C4-2B (cell line): ENCODE measurements at regions not wholly inside any gene's neighbourhood (a gene's known extent, or its start where the extent isn't known, plus 50 kb on each side); places are given as distances from the start of the nearest gene placed in this dataset.

Experiments
- H3K27ac ChIP-seq: fragments of 450-650 bp; 2 replicates; pipeline ENCODE4 v1.5.1; 2017
- CTCF ChIP-seq: fragments of 450-650 bp; conservative IDR thresholded peaks from 2 replicates; pipeline ENCODE4 v1.5.1; 2017; ENCODE audit warnings: mild to moderate bottlenecking
- ZFX ChIP-seq: fragments of 450-650 bp; IDR thresholded peaks from 2 replicates; pipeline ENCODE4 v1.6.1; 2017

- TF ChIP-seq CTCF (no peak), ZFX (no peak)
Measured at GRCh38 chr2:107585851-107586250, 240.8 kb upstream of the RGPD4 start.

GRCh38 chr2:107588181-107588580 is 238.5 kb upstream of the RGPD4 start:
- TF ChIP-seq CTCF (no peak), ZFX (no peak)
- no peak overlapping the region for H3K27ac ChIP-seq

More at GRCh38 chr2:107585851-107586250, 240.8 kb upstream of the RGPD4 start:
- H3K27ac ChIP-seq = no peak overlapping the region

- TF ChIP-seq ZFX = no peak
- TF ChIP-seq CTCF = no peak
- H3K27ac ChIP-seq = no peak overlapping the region
Measured at GRCh38 chr2:107589079-107589491, 237.6 kb upstream of the RGPD4 start.

- TF ChIP-seq CTCF (no peak), ZFX (no peak)
- H3K27ac ChIP-seq = no peak overlapping the region
Measured at GRCh38 chr2:107591561-107592279, 235.0 kb upstream of the RGPD4 start.

GRCh38 chr2:107592280-107592624 is 234.4 kb upstream of the RGPD4 start:
- TF ChIP-seq ZFX = no peak
- TF ChIP-seq CTCF = no peak
- no peak overlapping the region for H3K27ac ChIP-seq

- no peak overlapping the region for H3K27ac ChIP-seq
- TF ChIP-seq CTCF (no peak), ZFX (no peak)
Measured at GRCh38 chr2:107595285-107595684, 231.4 kb upstream of the RGPD4 start.

GRCh38 chr2:107595749-107596148 is 230.9 kb upstream of the RGPD4 start:
- H3K27ac ChIP-seq = no peak overlapping the region
- no peak for TF ChIP-seq CTCF
- TF ChIP-seq ZFX = no peak
